HepG2 (cell line): ENCODE measurements at regions not wholly inside any gene's neighbourhood (a gene's known extent, or its start where the extent isn't known, plus 50 kb on each side); places are given as distances from the start of the nearest gene placed in this dataset.

ENCODE experiments used
- ATAC-seq: fragments of 200-7000 bp; cut with Tn5 transposase; 3 replicates; pipeline ENCODE4 v1.9.1; 2020; ENCODE audit warnings: mild to moderate bottlenecking, moderate library complexity
- BruUV-seq: library from RNA; stranded (reverse); fragments of 400-500 nt; replicated peaks from 2 replicates; lab custom pipeline; 2021; lab: Mats Ljungman, UMichigan
- CTCF ChIA-PET: fragments of 300-600 bp; formaldehyde crosslinking; extraction: SDS; loops from one replicate; lab custom pipeline; 2021; ENCODE audit warnings: low total read pairs, inconsistent platforms, low intra/inter-chr PET ratio; lab: Yijun Ruan, JAX
- POLR2A ChIA-PET: fragments of 350-600 bp; sonication (Branson Sonifier 250); formaldehyde crosslinking; loops from one replicate; lab custom pipeline; 2020; ENCODE audit warnings: antibody characterized with exemption, inconsistent platforms; lab: Yijun Ruan, JAX
- DNase-seq: peaks from one replicate; pipeline ENCODE4 v3.0.0-alpha.2; 2015; ENCODE audit warnings: low spot score
- FAIRE-seq: peaks from 3 replicates; lab custom pipeline; 2011; peaks lifted over from hg19 to GRCh38; lab: Jason Lieb, UNC
- H2AFZ ChIP-seq: one replicate; pipeline ENCODE4 v1.6.1; 2011; ENCODE audit warnings: low read length, inconsistent platforms
- H3K27ac ChIP-seq: fragments of 300-600 bp; 3 replicates; pipeline ENCODE4 v1.8.0; 2011; ENCODE audit warnings: mixed run types, mild to moderate bottlenecking, mixed read lengths, low read length, inconsistent platforms; ENCODE audit not compliant: insufficient read depth; ENCODE audit errors: extremely low read length
- H3K27me3 ChIP-seq, 2 experiments: fragments of 200-600 bp in 1 of 2; 2 replicates in 1 of 2; 3 replicates in 1 of 2; pipeline versions ENCODE4 v1.6.0 to v1.8.0; 2011; ENCODE audit warnings: low read length in 2 of 2, mild to moderate bottlenecking in 2 of 2, moderate library complexity in 2 of 2, inconsistent platforms in 1 of 2; ENCODE audit not compliant: insufficient read depth in 2 of 2, control insufficient read depth in 1 of 2
- H3K36me3 ChIP-seq, 2 experiments: fragments of 200-600 bp in 1 of 2; replicated peaks in 1 of 2; 2 replicates in 1 of 2; 3 replicates in 1 of 2; pipeline versions ENCODE4 v1.5.1 to v1.8.0; 2011; ENCODE audit warnings: low read length in 2 of 2, inconsistent platforms in 1 of 2; ENCODE audit not compliant: insufficient read depth in 2 of 2, control insufficient read depth in 1 of 2
- H3K4me1 ChIP-seq: 2 replicates; pipeline ENCODE4 v1.5.1; 2012; ENCODE audit warnings: low read length, inconsistent platforms; ENCODE audit not compliant: insufficient read depth
- H3K4me2 ChIP-seq: 2 replicates; pipeline ENCODE4 v1.6.0; 2011; ENCODE audit warnings: low read depth, low read length, inconsistent platforms
- H3K4me3 ChIP-seq, 3 experiments: fragments of 200-600 bp in 1 of 3; sonication (generic), shearing (Covaris generic) in 1 of 3; replicated peaks in 1 of 3; 2 replicates each; pipeline ENCODE4 v1.5.1; 2011 to 2016; ENCODE audit warnings: low read length in 3 of 3, inconsistent platforms in 2 of 3, low read depth in 2 of 3, mild to moderate bottlenecking in 2 of 3, control low read depth in 1 of 3, mixed read lengths in 1 of 3; ENCODE audit not compliant: insufficient read depth in 1 of 3
- H3K79me2 ChIP-seq: one replicate; pipeline ENCODE4 v1.6.1; 2011; ENCODE audit warnings: low read length, inconsistent platforms; ENCODE audit not compliant: insufficient read depth
- H3K9ac ChIP-seq: 2 replicates; pipeline ENCODE4 v1.6.0; 2011; ENCODE audit warnings: mild to moderate bottlenecking, low read depth, low read length, inconsistent platforms; ENCODE audit not compliant: insufficient read depth
- H3K9me3 ChIP-seq: 2 replicates; pipeline ENCODE4 v1.5.1; 2012; ENCODE audit warnings: mild to moderate bottlenecking, low read length
- H4K20me1 ChIP-seq: 2 replicates; pipeline ENCODE4 v1.6.0; 2011; ENCODE audit warnings: inconsistent platforms, mild to moderate bottlenecking, low read length, moderate library complexity; ENCODE audit not compliant: insufficient read depth
- ATF7 ChIP-seq, 2 experiments: fragments of 450-650 bp in 1 of 2; sonication (generic) in 1 of 2; formaldehyde crosslinking in 1 of 2; IDR thresholded peaks; 2 replicates each; pipeline versions ENCODE4 v1.4.0 to v1.6.1; 2016 to 2020; ENCODE audit warnings: antibody characterized with exemption in 1 of 2, mild to moderate bottlenecking in 1 of 2, missing genetic modification reagents in 1 of 2
- BRCA1 ChIP-seq: sonication (generic); formaldehyde crosslinking; IDR thresholded peaks from 2 replicates; pipeline ENCODE4 v1.4.0; 2020; ENCODE audit warnings: missing genetic modification reagents
- FLYWCH1 ChIP-seq: sonication (generic); formaldehyde crosslinking; IDR thresholded peaks from 2 replicates; pipeline ENCODE4 v1.8.1; 2023; ENCODE audit warnings: mild to moderate bottlenecking, missing genetic modification reagents
- GABPA ChIP-seq, 2 experiments: IDR thresholded peaks; 2 replicates each; pipeline ENCODE4 v1.6.1; 2011 to 2016; ENCODE audit warnings: low read depth in 2 of 2, low read length in 1 of 2, missing biosample characterization in 1 of 2, missing genetic modification characterization in 1 of 2
- SALL2 ChIP-seq: sonication (generic); formaldehyde crosslinking; IDR thresholded peaks from 2 replicates; pipeline ENCODE4 v1.8.1; 2023; ENCODE audit warnings: mild to moderate bottlenecking, missing genetic modification reagents, inconsistent platforms
- ZNF256 ChIP-seq: sonication (generic); formaldehyde crosslinking; conservative IDR thresholded peaks from 2 replicates; pipeline ENCODE4 v1.4.0; 2020; ENCODE audit warnings: missing genetic modification reagents
- ZNF331 ChIP-seq: sonication (generic); formaldehyde crosslinking; IDR thresholded peaks from 2 replicates; pipeline ENCODE4 v1.4.0; 2020; ENCODE audit warnings: missing genetic modification reagents
- ZNF546 ChIP-seq: sonication (generic); formaldehyde crosslinking; conservative IDR thresholded peaks from 2 replicates; pipeline ENCODE4 v1.8.1; 2023; ENCODE audit warnings: mild to moderate bottlenecking, missing genetic modification reagents
- WGBS: methylation state at CpG from one replicate; pipeline ENCODE4 v1.1.6; 2017; ENCODE audit warnings: low lambda C conversion rate; 5-methylcytosine and 5-hydroxymethylcytosine counted together
- in situ Hi-C: cut with HindIII; loops from 2 replicates; pipeline ENCODE4 v1.10.0; 2017; ENCODE audit warnings: low pct_unique_long_range_greater_than_20kb; ENCODE audit not compliant: extremely low pct_ligation_motif_present
- intact Hi-C: fragments of 100-400 bp; cut with micrococcal nuclease; formaldehyde crosslinking; loops from one replicate; pipeline ENCODE4 v1.10.0; 2022; ENCODE audit not compliant: unreplicated experiment
- TF ChIP-seq, protein P1 (sequence below): sonication (generic); formaldehyde crosslinking; IDR thresholded peaks from 2 replicates; pipeline ENCODE4 v1.4.0; 2020; ENCODE audit warnings: missing genetic modification reagents
- TF ChIP-seq, protein P2 (sequence below): sonication (generic); formaldehyde crosslinking; IDR thresholded peaks from 2 replicates; pipeline ENCODE4 v1.4.0; 2020; ENCODE audit warnings: missing genetic modification reagents, mild to moderate bottlenecking, borderline replicate concordance

DNA sequence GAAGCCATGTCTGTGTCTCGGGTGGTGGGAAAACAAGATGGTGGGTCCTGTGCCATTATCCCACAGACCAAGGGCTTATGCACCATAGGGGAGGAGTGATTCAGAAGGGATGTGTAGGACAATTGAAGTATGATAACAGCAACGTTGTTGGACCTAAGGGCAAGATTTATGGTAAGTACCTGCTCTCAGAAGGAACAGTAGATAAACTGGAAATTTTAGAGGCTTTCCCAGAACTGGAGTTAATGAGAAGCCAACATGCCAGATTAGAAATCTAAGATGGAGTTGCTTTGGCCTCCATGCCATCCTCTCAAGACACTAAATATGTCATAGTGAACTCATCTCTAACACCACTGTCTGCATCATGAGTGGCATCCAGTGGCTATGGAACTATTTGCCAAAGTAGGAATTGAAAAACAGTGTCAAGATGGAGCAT lies 84.7 kb upstream of the MYLIP start (continued):
- TF ChIP-seq ZNF546 (no peak), FLYWCH1 (CRISPR knock-in tag) (no peak), GABPA (IDR thresholded peaks at IDR 0.05; ENCODE audit: low read depth, low read length) (no peak), GABPA (CRISPR knock-in tag; IDR thresholded peaks at IDR 0.05; ENCODE audit: low read depth) (no peak)

DNA sequence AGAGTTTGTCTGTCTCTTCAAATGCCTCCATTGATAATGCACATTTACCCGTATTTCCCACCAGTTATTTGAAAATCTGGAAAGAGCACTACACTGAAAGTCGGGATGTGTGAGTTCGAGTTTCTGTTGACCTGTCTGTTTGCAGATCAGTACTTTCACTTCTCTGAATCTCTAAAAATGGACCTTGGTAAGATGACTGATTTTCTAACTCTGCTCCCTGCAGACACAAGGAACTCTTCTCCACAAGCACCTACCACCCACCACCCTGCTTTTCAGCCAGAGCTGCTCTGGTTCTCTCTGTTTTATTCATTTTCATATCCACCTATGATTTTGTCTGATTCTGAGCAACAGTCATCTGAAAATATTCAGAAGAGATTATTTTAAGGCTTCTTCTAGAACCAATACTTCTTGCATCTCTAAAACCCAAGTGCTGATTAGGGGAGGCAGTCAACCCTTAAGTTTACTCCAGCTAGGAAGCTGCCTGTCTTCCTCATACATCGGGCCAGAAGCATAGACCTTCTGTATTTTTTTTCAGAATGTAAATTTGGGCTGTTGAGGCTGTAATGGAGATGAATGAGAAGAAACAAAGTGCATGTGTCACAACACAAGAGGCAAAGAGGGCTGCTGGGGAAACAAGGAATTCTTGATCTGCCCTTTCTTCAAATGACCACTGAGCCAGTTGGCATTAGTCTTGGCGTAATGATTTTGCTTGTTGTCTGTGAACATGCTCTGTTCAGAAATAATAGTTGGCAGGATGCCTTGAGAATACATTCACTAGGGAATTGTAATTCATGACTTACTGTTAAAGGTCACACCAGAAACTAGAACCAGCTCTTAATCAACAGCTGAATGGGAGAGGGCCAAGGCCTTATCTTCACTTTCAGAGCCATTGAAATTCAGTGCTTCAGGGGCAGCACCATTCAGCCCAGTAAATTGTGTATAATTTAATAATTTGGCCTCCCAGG lies 85.4 kb upstream of the MYLIP start:
- no peak overlapping the region for H3K4me3 ChIP-seq
- BruUV-seq: no TSS peak
- in situ Hi-C loops (no loop called here), intact Hi-C loops (no loop called here)
- no peaks in the 10 kb centered on the region; the same call in 1 of the 2 replicates for H3K9me3 ChIP-seq
- no peaks in the 10 kb centered on the region for H4K20me1 ChIP-seq
- WGBS: 2% methylated on average over 5 of the region's 5 CpGs
- peaks cover 0 to 8% of the 10 kb centered on the region in 2 experiments; a peak in 1 of 5 replicates for H3K27me3 ChIP-seq
- no peak for FAIRE-seq
- CTCF ChIA-PET: no interaction called here
- no peak for ATAC-seq
- no peak overlapping the region for H3K9ac ChIP-seq
- no peaks in the 10 kb centered on the region for H3K4me1 ChIP-seq
- no peak overlapping the region for H2AFZ ChIP-seq
- POLR2A ChIA-PET: no interaction called here
- H3K27ac ChIP-seq: no peak overlapping the region
- no peak overlapping the region for H3K4me2 ChIP-seq
- DNase-seq: no peak
- H3K36me3 ChIP-seq: no peaks in the 10 kb centered on the region
- H3K79me2 ChIP-seq: no peaks in the 10 kb centered on the region
- TF ChIP-seq, protein P1, sequence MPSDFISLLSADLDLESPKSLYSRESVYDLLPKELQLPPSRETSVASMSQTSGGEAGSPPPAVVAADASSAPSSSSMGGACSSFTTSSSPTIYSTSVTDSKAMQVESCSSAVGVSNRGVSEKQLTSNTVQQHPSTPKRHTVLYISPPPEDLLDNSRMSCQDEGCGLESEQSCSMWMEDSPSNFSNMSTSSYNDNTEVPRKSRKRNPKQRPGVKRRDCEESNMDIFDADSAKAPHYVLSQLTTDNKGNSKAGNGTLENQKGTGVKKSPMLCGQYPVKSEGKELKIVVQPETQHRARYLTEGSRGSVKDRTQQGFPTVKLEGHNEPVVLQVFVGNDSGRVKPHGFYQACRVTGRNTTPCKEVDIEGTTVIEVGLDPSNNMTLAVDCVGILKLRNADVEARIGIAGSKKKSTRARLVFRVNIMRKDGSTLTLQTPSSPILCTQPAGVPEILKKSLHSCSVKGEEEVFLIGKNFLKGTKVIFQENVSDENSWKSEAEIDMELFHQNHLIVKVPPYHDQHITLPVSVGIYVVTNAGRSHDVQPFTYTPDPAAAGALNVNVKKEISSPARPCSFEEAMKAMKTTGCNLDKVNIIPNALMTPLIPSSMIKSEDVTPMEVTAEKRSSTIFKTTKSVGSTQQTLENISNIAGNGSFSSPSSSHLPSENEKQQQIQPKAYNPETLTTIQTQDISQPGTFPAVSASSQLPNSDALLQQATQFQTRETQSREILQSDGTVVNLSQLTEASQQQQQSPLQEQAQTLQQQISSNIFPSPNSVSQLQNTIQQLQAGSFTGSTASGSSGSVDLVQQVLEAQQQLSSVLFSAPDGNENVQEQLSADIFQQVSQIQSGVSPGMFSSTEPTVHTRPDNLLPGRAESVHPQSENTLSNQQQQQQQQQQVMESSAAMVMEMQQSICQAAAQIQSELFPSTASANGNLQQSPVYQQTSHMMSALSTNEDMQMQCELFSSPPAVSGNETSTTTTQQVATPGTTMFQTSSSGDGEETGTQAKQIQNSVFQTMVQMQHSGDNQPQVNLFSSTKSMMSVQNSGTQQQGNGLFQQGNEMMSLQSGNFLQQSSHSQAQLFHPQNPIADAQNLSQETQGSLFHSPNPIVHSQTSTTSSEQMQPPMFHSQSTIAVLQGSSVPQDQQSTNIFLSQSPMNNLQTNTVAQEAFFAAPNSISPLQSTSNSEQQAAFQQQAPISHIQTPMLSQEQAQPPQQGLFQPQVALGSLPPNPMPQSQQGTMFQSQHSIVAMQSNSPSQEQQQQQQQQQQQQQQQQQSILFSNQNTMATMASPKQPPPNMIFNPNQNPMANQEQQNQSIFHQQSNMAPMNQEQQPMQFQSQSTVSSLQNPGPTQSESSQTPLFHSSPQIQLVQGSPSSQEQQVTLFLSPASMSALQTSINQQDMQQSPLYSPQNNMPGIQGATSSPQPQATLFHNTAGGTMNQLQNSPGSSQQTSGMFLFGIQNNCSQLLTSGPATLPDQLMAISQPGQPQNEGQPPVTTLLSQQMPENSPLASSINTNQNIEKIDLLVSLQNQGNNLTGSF (CRISPR knock-in tag): no peak
- TF ChIP-seq ZNF331: no peak
- TF ChIP-seq BRCA1: no peak
- TF ChIP-seq ZNF256 (CRISPR knock-in tag): no peak
- no peak for TF ChIP-seq SALL2 (CRISPR knock-in tag)
- TF ChIP-seq ATF7 (IDR thresholded peaks at IDR 0.05): no peak
- TF ChIP-seq ATF7 (CRISPR knock-in tag; IDR thresholded peaks at IDR 0.05): no peak
- TF ChIP-seq, protein P2, sequence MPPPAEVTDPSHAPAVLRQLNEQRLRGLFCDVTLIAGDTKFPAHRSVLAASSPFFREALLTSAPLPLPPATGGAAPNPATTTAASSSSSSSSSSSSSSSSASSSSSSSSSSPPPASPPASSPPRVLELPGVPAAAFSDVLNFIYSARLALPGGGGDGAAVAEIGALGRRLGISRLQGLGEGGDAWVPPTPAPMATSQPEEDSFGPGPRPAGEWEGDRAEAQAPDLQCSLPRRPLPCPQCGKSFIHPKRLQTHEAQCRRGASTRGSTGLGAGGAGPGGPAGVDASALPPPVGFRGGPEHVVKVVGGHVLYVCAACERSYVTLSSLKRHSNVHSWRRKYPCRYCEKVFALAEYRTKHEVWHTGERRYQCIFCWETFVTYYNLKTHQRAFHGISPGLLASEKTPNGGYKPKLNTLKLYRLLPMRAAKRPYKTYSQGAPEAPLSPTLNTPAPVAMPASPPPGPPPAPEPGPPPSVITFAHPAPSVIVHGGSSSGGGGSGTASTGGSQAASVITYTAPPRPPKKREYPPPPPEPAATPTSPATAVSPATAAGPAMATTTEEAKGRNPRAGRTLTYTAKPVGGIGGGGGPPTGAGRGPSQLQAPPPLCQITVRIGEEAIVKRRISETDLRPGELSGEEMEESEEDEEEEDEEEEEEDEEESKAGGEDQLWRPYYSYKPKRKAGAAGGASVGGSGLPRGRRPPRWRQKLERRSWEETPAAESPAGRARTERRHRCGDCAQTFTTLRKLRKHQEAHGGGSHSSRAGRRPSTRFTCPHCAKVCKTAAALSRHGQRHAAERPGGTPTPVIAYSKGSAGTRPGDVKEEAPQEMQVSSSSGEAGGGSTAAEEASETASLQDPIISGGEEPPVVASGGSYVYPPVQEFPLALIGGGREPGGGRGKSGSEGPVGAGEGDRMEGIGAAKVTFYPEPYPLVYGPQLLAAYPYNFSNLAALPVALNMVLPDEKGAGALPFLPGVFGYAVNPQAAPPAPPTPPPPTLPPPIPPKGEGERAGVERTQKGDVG (CRISPR knock-in tag): no peak
